T47D (cell line): ENCODE measurements at regions not wholly inside any gene's neighbourhood (a gene's known extent, or its start where the extent isn't known, plus 50 kb on each side); places are given as distances from the start of the nearest gene placed in this dataset.
A peak's percentile ranks its signal among the peaks of the same experiment; 100 is the strongest.
"Not testable (repeated sequence)": the region's sequence is repeated elsewhere in the genome, so short reads cannot be mapped to it uniquely, and the experiment has no call there.

ENCODE experiments used
- DNase-seq, 2 experiments: peaks; one replicate each; pipeline versions ENCODE4 v3.0.0 to v3.0.0-alpha.2; 2011 to 2012; ENCODE audit warnings: low read depth in 1 of 2, low spot score in 1 of 2
- JUND ChIP-seq: IDR thresholded peaks from 2 replicates; pipeline ENCODE4 v1.6.1; 2012; ENCODE audit warnings: low read depth
- in situ Hi-C: cut with HindIII; loops from 2 replicates; pipeline ENCODE4 v1.10.0; 2016; ENCODE audit warnings: low sequenced_read_pairs, low pct_unique_long_range_greater_than_20kb

DNA sequence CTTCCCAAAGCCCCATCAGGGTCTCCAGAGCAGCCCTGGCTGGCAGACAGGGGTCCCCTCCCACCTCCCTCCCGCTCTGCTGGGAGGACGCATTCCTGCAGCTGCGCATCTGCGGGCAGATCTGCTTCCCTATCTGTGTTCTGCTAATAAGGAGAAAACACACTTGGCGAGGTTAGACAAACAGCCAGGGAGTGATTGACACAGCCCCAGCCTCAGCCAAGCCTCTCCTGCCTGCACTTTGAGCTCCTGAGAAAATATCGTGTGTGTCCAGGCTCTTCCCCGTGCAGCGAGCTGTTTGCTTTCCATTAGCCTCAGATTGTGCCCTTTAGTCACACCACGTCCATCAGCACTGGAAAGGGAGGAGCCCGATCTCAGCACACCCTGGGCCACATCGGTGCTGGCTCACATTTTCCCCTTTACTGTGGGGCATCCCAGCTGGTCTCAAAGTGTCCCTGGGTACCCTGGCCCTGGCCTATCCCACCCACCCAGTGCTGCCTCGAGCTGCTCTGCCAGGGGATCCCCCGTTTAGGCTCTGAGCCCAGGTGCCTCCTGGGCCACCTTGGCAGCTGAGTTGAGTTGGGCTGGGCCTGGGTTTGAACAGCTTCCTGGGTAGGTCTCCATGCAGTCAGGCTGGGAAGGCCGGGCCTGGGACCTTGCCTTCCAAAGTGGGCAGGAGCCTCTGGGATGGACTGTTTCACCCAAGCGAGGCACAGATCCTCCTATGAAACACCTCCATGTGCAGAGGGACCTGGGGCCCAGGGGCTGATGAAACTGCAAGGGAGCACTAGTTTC, 61.1 kb downstream of the BARX1 start:
- TF ChIP-seq JUND = no peak
- no peak for DNase-seq
- in situ Hi-C loops = no loop called here

DNA sequence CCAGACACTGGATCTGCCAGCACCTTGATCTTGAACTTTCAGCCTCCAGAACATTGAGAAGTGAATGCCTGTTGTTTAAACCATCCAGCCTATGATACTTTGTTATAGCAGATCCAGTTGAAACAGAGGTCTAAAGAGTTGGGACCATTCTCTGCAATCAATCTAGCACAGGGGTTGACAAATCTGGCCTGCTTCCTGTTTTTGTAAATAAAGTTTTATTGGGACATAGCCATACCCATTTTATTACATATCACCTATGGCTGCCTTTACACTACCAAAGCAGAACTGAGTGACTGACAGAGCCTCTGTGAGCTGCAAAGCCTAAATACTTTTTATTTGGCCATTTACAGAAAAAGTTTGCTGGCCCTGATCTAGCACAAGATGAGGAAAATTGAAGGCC, 62.0 kb downstream of the BARX1 start:
- DNase-seq = no peak
- no peak for TF ChIP-seq JUND
- in situ Hi-C loops = no loop called here

DNA sequence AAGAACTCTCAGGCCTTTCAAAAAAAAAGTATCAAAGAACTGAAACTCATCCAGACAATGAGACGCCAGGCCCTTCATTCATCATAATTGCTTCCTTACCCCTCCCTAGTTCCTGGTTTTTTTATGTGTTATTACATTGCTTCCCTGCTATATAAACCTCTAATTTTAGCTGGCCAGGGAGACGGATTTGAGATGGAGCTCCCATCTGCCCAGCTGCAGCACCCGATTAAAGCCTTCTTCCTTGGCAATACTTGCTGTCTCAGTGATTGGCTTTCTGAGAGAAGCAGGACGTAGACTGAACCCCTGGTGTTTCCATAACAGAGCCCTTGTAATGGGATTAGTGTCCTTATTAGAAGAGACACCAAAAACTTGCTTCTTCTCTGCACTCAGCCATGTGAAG, 62.4 kb downstream of the BARX1 start:
- in situ Hi-C loops = no loop called here
- no peak for TF ChIP-seq JUND
- DNase-seq = no peak

DNA sequence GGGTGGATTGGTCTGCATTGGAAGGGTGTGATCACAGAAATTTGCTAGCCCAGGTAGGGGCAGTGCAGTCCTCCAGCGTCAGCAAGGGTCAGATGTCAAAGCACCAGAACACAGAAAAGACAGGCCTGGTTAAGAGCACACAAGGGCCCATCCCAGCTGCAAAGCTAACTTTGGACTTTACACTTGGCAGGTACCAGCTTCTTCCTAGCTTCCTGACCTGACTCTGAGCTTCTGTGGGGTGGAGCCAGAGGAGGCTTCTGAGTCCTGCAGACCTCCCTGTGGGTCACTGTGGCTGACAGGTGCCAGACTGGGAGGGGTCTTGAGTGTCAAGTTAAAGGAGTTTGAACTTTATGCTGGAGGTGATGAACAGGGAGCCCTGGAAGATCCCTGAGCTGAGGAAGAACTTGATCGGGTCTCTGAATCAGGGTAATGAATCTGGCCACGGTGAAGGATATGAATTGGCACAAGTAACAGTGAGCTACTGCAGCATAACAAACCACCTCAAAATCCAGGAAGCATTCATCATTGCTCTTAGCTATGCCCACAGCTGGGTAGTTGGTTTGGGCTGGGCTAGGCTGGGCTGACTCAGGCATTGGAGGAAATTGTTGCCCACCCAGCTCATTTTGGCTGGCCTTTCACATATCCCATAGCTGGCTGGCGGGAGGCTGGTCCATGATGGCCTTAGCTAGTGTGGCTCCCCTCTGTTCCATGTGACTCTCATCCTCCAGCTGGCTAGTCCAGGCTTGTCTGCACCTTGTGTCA, 63.4 kb downstream of the BARX1 start:
- DNase-seq = no peak
- no peak for TF ChIP-seq JUND
- in situ Hi-C loops = no loop called here

DNA sequence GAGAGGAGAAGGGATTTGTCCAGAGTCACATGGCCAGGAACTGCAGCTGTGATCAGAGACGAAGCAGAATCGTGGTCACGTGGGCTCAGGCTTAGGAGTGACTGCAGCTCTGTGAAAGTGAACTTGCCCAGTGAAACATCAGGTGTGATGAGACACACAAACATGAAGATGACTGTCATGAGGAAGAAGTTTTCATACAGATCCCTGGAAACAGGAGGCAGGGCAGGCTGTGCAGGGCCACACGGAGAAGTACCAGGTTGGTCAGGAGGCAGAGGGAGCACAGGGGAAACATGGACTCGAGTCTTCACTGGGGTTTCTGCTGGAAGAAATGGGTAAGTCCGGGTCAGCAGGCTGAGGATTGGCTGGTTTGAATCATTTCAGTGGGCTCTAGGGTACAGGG, 64.1 kb downstream of the BARX1 start:
- TF ChIP-seq JUND = no peak
- in situ Hi-C loops = no loop called here
- no peak for DNase-seq

DNA sequence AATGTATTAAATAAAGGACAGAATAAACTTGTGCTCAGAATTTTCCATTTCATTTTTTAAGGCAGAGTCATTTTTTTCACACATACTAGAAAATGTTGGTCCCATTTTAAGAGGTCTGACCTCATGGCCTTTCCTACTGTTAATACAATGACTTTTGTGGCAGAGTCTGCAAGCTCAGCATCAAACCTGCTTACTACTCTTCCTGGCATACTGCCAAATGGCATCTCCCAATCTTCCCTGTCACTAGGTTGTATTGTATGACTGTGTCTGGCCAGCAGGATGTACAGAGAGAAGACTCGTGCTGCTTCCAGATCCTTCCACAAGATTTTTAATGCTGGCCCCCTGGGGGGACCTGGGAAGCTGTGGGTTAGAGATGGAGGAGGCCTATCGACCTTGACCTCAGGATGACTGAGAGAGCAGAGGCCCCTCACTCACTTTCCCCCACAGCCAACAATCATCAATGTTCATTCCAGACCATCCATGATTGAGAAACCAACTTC, 64.7 kb downstream of the BARX1 start:
- TF ChIP-seq JUND = no peak
- in situ Hi-C loops = no loop called here
- DNase-seq = no peak

DNA sequence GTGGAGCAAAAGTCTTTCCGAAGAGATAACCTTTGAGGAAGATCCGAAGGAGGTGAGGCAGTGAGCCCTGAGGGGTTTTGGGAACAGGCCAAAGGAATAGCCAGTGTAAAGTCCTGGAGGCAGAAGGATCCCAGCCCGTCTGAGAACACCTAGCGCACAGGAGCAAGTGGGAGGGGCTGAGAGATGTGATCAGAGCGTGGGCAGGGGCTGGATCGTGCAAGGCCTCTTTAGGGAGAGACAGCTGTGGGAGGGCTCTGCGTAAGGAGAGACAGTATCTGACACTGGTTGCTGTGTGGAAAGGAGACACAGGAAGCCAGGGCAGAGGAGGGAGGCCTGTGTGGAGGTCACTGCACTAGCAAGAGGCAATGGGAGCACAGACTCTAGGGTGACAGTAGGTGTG, 68.2 kb downstream of the BARX1 start:
- DNase-seq = no peak
- no peak for TF ChIP-seq JUND
- in situ Hi-C loops = no loop called here

DNA sequence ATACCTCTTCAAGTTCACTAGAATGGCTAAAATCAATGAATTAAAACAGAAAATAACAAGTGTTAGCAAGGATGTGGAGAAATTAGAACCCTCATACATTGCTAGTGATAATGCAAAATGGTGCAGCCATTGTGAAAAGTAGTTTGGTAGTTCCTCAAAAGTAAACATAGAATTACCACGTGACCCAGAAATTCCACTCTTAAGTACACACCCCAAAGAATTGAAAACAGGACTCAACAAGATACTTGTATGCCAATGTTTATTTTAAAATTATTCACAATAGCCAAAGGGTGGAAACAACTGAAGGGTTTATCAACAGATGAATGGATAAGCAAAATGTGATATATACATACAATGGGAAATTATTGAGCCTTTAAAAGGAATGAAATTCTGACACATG, 70.3 kb downstream of the BARX1 start:
- TF ChIP-seq JUND = no peak
- peak in 1 of 2 experiments; percentile 33 for DNase-seq
- in situ Hi-C loops = no loop called here

DNA sequence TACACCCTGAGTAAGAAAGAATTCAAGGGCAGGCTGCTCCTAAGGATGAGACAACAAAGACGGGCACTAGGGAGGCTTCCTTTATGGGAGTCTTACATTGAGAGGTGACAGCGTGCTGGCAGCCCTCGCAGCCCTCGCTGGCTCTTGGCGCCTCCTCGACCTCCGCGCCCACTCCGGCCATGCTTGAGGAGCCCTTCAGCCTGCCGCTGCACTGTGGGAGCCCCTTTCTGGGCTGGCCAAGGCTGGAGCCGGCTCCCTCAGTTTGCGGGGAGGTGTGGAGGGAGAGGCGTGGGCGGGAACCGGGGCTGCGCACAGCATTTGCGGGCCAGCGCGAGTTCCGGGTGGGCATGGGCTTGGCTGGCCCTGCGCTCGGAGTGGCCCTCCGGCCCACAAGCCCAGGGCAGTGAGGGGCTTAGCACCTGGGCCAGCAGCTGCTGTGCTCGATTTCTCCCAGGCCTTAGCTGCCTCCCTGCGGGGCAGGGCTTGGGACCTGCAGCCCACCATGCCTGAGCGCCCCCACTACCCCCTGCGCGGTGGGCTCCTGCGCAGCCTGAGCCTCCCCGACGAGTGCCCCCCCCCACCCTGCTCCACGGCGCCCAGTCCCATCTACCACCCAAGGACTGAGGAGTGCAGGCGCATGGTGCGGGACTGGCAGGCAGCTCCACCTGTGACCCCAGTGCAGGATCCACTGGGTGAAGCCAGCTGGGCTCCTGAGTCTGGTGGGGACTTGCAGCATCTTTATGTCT, 75.3 kb downstream of the BARX1 start:
- DNase-seq, in situ Hi-C loops: not testable (repeated sequence)

DNA sequence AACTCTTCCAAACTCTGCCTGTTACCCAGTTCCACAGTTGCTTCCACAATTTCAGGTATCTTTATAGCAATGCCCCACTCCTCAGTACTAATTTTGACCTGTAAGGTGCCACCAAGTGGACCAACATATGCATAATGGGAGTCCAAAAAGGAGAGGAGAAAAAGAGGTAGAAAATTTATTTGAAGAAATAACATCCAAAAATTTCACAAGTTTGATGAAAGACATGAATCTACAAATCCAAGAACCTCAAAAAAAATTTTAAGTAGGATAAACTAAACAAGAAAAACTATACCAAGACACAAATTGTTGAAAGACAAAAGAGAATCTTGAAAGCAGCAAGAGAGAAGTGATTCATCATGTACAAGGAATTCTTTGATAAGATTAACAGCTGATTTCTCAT, 79.8 kb downstream of the BARX1 start:
- in situ Hi-C loops = no loop called here
- no peak for TF ChIP-seq JUND
- DNase-seq = no peak

DNA sequence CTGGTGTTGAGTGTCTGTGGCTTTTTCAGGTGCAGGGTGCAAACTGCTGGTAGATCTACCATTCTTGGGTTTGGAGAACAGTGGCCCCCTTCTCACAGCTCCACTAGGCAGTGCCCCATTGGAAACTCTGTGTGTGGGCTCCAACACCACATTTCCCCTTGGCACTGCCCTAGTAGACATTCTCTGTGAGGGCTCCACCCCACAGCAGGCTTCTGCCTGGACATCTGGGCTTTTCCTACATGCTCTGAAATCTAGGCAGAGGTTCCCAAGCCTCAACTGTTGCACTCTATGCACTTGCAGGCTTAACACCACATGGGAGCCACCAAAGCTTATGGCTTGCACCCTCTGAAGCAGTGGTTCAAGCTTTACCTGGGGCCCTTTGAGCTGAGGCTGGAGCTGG, 80.9 kb downstream of the BARX1 start:
- in situ Hi-C loops = no loop called here
- TF ChIP-seq JUND = no peak

DNA sequence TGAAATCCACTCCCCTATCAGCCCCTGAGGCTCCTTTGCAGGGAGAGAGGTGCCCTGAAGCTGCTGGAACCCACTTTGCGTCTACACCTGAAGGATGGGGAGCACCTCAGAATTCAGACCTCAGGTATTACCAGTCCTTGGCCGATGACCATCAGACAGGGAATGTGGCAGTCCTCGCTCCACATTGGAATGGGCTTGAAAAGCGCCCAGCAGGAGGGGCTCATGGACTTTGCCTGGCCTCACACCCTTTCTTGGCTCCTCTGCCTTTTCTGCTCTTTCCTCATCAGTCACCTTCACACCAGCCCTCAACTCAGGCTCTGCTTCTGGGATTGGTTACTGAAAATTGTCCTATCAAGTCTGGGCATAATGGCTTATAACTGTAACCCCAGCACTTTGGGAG, 83.9 kb downstream of the BARX1 start:
- no peak for TF ChIP-seq JUND
- no peak for DNase-seq
- in situ Hi-C loops = no loop called here

More for the DNA sequence above, 80.9 kb downstream of the BARX1 start:
- no peak for DNase-seq

DNA sequence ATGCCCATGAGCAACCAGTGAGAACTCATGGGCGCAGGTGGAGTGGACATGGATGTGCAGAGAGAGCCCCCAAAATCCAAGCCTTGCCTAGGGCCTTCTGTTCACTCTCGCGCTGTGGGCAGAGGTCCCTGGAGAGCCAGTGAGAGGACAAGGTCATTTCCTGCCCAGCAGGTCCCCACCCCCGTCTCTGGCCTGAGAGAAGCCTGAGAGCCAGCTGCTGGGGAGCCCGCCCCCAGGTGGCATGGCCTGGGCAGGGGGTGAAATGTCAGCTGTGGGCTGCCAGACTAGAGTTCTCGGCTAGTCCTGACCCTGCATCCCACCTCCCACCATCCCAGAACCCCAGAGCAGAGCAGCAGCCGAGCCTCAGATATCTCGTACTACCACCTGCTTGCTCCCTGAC, 85.3 kb downstream of the BARX1 start:
- DNase-seq = no peak
- in situ Hi-C loops = no loop called here
- no peak for TF ChIP-seq JUND
